IMR-90 (cell line): ENCODE measurements at regions not wholly inside any gene's neighbourhood (a gene's known extent, or its start where the extent isn't known, plus 50 kb on each side); places are given as distances from the start of the nearest gene placed in this dataset.

Experiments
- POLR2A ChIP-seq: IDR thresholded peaks from 2 replicates; pipeline ENCODE4 v1.6.1; 2012; ENCODE audit warnings: mild to moderate bottlenecking, low read depth, low read length
- RAD21 ChIP-seq: IDR thresholded peaks from 2 replicates; pipeline ENCODE4 v1.6.1; 2012; ENCODE audit warnings: low read length, improper control_type of control experiment
- RFX5 ChIP-seq: IDR thresholded peaks from 2 replicates; pipeline ENCODE4 v1.8.0; 2012; ENCODE audit warnings: low read depth, mild to moderate bottlenecking, low read length, moderate library complexity
- TF ChIP-seq, protein P1 (sequence below): conservative IDR thresholded peaks from 2 replicates; pipeline ENCODE4 v1.5.1; 2012; ENCODE audit warnings: mild to moderate bottlenecking, low read depth, low read length, improper control_type of control experiment

GRCh38 chr2:58514252-58514651 is 273.1 kb upstream of the FANCL start:
- TF ChIP-seq, protein P1, sequence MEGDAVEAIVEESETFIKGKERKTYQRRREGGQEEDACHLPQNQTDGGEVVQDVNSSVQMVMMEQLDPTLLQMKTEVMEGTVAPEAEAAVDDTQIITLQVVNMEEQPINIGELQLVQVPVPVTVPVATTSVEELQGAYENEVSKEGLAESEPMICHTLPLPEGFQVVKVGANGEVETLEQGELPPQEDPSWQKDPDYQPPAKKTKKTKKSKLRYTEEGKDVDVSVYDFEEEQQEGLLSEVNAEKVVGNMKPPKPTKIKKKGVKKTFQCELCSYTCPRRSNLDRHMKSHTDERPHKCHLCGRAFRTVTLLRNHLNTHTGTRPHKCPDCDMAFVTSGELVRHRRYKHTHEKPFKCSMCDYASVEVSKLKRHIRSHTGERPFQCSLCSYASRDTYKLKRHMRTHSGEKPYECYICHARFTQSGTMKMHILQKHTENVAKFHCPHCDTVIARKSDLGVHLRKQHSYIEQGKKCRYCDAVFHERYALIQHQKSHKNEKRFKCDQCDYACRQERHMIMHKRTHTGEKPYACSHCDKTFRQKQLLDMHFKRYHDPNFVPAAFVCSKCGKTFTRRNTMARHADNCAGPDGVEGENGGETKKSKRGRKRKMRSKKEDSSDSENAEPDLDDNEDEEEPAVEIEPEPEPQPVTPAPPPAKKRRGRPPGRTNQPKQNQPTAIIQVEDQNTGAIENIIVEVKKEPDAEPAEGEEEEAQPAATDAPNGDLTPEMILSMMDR, result no peak
- TF ChIP-seq RFX5 (no peak), RAD21 (no peak), POLR2A (no peak)
